GM12878 (cell line): ENCODE measurements at regions not wholly inside any gene's neighbourhood (a gene's known extent, or its start where the extent isn't known, plus 50 kb on each side); places are given as distances from the start of the nearest gene placed in this dataset.
A peak's percentile ranks its signal among the peaks of the same experiment; 100 is the strongest.

Experiments used
- ATAC-seq: fragments of 200-7000 bp; cut with Tn5 transposase; 3 replicates; pipeline ENCODE4 v1.9.1; 2020; ENCODE audit warnings: mild to moderate bottlenecking, moderate library complexity
- BruUV-seq: library from RNA; stranded (reverse); fragments of 400-500 nt; replicated peaks from 2 replicates; lab custom pipeline; 2021; lab: Mats Ljungman, UMichigan
- CTCF ChIA-PET: fragments of 300-600 bp; sonication (Branson Sonifier 250); formaldehyde crosslinking; extraction: SDS; loops from one replicate; lab custom pipeline; 2021; ENCODE audit warnings: inconsistent platforms; lab: Yijun Ruan, JAX
- POLR2A ChIA-PET: fragments of 350-600 bp; formaldehyde crosslinking; extraction: SDS; loops from one replicate; lab custom pipeline; 2021; ENCODE audit warnings: inconsistent platforms; lab: Charles Lee
- RAD21 ChIA-PET: fragments of 300-600 bp; sonication (Branson Sonifier 250); formaldehyde crosslinking; loops from one replicate; lab custom pipeline; 2023; ENCODE audit warnings: antibody characterized with exemption; ENCODE audit not compliant: unreplicated experiment; lab: Charles Lee
- SMC1A ChIA-PET: fragments of 300-600 bp; sonication (Branson Sonifier 250); formaldehyde crosslinking; loops from one replicate; lab custom pipeline; 2023; ENCODE audit not compliant: unreplicated experiment, uncharacterized antibody; lab: Charles Lee
- DNase-seq: peaks from one replicate; pipeline ENCODE4 v3.0.0-alpha.2; 2011; ENCODE audit warnings: low read depth, low spot score
- FAIRE-seq: peaks from 3 replicates; lab custom pipeline; 2011; peaks lifted over from hg19 to GRCh38; lab: Jason Lieb, UNC
- H2AFZ ChIP-seq: 2 replicates; pipeline ENCODE4 v1.6.0; 2011; ENCODE audit warnings: low read depth, low read length, control low read depth; ENCODE audit not compliant: control insufficient read depth
- H3K27ac ChIP-seq: 2 replicates; pipeline ENCODE4 v1.5.1; 2011; ENCODE audit warnings: control low read depth; ENCODE audit not compliant: control insufficient read depth, insufficient read depth
- H3K27me3 ChIP-seq, 2 experiments: replicated peaks in 1 of 2; 2 replicates each; pipeline versions ENCODE4 v1.6.0 to v1.6.1; 2011; ENCODE audit warnings: low read length in 1 of 2; ENCODE audit not compliant: control insufficient read depth in 2 of 2, insufficient read depth in 2 of 2
- H3K36me3 ChIP-seq, 2 experiments: 2 replicates each; pipeline ENCODE4 v1.5.1; 2011; ENCODE audit warnings: low read length in 1 of 2; ENCODE audit not compliant: control insufficient read depth in 2 of 2, insufficient read depth in 2 of 2
- H3K4me1 ChIP-seq: 2 replicates; pipeline ENCODE4 v1.6.1; 2011; ENCODE audit warnings: mild to moderate bottlenecking, low read length, moderate library complexity, mixed read lengths; ENCODE audit not compliant: control insufficient read depth, insufficient read depth
- H3K4me2 ChIP-seq: 2 replicates; pipeline ENCODE4 v1.6.0; 2011; ENCODE audit warnings: control low read depth; ENCODE audit not compliant: control insufficient read depth, insufficient read depth
- H3K4me3 ChIP-seq: fragments of 200-600 bp; sonication (generic); 2 replicates; pipeline ENCODE4 v1.5.1; 2016
- H3K79me2 ChIP-seq: 2 replicates; pipeline ENCODE4 v1.6.0; 2011; ENCODE audit warnings: low read length; ENCODE audit not compliant: control insufficient read depth, insufficient read depth
- H3K9ac ChIP-seq: 2 replicates; pipeline ENCODE4 v1.8.0; 2011; ENCODE audit warnings: low read length, control low read depth, mixed read lengths; ENCODE audit not compliant: control insufficient read depth, insufficient read depth
- H3K9me3 ChIP-seq: replicated peaks from 3 replicates; pipeline ENCODE4 v1.5.1; 2011; ENCODE audit warnings: mild to moderate bottlenecking, low read length; ENCODE audit not compliant: control insufficient read depth, insufficient read depth
- H4K20me1 ChIP-seq: 2 replicates; pipeline ENCODE4 v1.6.0; 2011; ENCODE audit not compliant: control insufficient read depth, insufficient read depth
- BMI1 ChIP-seq: fragments of 450-650 bp; IDR thresholded peaks from 2 replicates; pipeline ENCODE4 v1.6.1; 2016; ENCODE audit warnings: mild to moderate bottlenecking, moderate library complexity, borderline replicate concordance
- SMAD1 ChIP-seq: fragments of 450-650 bp; IDR thresholded peaks from 2 replicates; pipeline ENCODE4 v1.6.1; 2018; ENCODE audit warnings: mild to moderate bottlenecking, low read depth; ENCODE audit not compliant: partially characterized antibody
- STAT1 ChIP-seq: fragments of 450-650 bp; conservative IDR thresholded peaks from 2 replicates; pipeline ENCODE4 v1.6.1; 2014; ENCODE audit warnings: antibody characterized with exemption, mild to moderate bottlenecking
- ZNF274 ChIP-seq: IDR thresholded peaks from one replicate; pipeline ENCODE4 v1.8.0; 2011; ENCODE audit not compliant: insufficient read length, insufficient read depth
- WGBS: methylation state at CpG from one replicate; pipeline ENCODE4 v1.1.6; 2016; ENCODE audit warnings: low lambda C conversion rate; ENCODE audit not compliant: insufficient replicate concordance, insufficient coverage; ENCODE audit errors: missing lambda C conversion rate; 5-methylcytosine and 5-hydroxymethylcytosine counted together
- in situ Hi-C: fragments of 300-500 bp; cut with MboI; formaldehyde crosslinking; loops from 9 replicates; pipeline ENCODE4 v1.14.3; 2018; ENCODE audit warnings: mixed read lengths
- intact Hi-C: fragments of 100-400 bp; cut with micrococcal nuclease; formaldehyde crosslinking; loops from one replicate; pipeline ENCODE4 v1.14.2; 2022; ENCODE audit not compliant: unreplicated experiment
- TF ChIP-seq, protein P1 (sequence below): fragments of 150-350 bp; IDR thresholded peaks from 2 replicates; pipeline ENCODE4 v1.6.1; 2016; ENCODE audit warnings: low read depth, low read length
- TF ChIP-seq, protein P2 (sequence below): IDR thresholded peaks from 2 replicates; pipeline ENCODE4 v1.6.1; 2012; ENCODE audit warnings: low read depth, low read length, improper control_type of control experiment
- TF ChIP-seq, protein P3 (sequence below): fragments of 450-650 bp; IDR thresholded peaks from 2 replicates; pipeline ENCODE4 v1.6.1; 2016; ENCODE audit warnings: mild to moderate bottlenecking, moderate library complexity, borderline replicate concordance

DNA sequence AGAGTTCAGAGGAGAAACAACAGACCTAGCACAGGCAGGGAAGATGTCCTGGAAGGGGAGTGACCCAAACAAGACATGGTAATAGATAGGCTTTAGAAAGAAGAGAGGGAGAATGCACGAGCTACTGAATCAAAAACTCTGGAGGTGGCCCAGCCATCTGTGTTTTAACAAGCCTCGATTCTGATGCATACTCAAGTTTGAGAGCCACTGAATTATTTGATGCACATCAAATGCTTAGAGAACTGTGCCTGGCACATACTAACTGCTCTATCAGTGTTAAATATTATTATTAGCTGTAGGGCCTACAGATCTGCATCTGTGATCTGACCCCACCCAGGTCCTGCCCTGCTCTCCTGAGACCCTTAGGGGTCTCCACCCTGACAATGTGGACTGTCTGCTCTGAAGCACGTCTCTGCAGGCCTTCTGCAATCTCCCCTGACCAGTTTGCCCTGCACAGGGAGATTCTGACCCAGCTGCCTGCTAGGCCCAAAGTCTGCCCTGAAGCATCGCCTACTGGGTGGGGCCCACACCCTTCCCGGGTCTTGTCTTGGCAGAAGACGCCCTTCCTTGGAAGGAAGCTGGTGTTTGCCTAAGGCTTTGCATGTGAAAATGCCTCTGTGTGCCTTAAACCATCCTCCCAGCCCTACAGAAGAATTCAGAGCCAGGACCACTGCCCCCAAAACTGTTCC, 201.5 kb upstream of the KLF3 start (continued):
- TF ChIP-seq, protein P1, sequence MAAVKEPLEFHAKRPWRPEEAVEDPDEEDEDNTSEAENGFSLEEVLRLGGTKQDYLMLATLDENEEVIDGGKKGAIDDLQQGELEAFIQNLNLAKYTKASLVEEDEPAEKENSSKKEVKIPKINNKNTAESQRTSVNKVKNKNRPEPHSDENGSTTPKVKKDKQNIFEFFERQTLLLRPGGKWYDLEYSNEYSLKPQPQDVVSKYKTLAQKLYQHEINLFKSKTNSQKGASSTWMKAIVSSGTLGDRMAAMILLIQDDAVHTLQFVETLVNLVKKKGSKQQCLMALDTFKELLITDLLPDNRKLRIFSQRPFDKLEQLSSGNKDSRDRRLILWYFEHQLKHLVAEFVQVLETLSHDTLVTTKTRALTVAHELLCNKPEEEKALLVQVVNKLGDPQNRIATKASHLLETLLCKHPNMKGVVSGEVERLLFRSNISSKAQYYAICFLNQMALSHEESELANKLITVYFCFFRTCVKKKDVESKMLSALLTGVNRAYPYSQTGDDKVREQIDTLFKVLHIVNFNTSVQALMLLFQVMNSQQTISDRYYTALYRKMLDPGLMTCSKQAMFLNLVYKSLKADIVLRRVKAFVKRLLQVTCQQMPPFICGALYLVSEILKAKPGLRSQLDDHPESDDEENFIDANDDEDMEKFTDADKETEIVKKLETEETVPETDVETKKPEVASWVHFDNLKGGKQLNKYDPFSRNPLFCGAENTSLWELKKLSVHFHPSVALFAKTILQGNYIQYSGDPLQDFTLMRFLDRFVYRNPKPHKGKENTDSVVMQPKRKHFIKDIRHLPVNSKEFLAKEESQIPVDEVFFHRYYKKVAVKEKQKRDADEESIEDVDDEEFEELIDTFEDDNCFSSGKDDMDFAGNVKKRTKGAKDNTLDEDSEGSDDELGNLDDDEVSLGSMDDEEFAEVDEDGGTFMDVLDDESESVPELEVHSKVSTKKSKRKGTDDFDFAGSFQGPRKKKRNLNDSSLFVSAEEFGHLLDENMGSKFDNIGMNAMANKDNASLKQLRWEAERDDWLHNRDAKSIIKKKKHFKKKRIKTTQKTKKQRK = no peak
- TF ChIP-seq, protein P2, sequence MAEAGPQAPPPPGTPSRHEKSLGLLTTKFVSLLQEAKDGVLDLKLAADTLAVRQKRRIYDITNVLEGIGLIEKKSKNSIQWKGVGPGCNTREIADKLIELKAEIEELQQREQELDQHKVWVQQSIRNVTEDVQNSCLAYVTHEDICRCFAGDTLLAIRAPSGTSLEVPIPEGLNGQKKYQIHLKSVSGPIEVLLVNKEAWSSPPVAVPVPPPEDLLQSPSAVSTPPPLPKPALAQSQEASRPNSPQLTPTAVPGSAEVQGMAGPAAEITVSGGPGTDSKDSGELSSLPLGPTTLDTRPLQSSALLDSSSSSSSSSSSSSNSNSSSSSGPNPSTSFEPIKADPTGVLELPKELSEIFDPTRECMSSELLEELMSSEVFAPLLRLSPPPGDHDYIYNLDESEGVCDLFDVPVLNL = no peak
- no peak for TF ChIP-seq BMI1

DNA sequence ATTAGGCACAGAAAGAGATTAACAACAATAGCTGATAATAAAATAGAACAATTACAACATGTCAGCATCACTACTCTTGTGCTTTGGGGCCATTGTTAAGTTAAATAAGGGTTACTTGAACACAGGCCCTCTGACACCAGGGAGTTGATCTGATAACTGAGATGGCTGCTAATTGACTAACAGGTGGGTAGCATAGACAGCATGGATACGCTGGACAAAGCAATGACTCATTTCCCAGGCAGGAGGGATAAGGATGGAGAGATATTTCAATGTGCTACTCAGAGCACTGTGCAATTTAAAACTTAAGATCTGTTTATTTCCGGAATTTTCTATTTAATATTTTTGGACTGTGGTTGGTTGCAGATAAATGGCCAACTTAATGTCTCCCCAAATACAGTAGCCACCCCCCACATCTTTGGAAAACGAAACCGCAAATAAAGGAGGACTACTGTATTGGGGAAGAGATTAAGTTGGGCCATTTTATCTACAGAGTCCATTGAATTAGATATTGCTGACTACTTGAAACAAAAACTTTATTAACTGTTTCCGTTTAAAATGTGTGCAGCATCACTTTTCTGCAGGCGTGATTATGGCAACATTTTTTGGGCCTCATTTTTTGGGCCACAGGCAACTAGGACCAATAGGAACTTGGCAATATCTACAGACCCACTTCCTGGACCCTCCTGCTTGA, 200.6 kb upstream of the KLF3 start:
- ChIA-PET RAD21 (no interaction called here), SMC1A (no interaction called here), CTCF (no interaction called here)
- no peak overlapping the region for H2AFZ ChIP-seq
- ATAC-seq (no peak), FAIRE-seq (no peak), DNase-seq (no peak)
- BruUV-seq = no TSS peak
- H3K9ac ChIP-seq = no peak overlapping the region
- intact Hi-C loops = no loop called here
- in situ Hi-C loops = no loop called here
- no peaks in the 10 kb centered on the region for H3K27me3 ChIP-seq
- no peaks in the 10 kb centered on the region for H3K79me2 ChIP-seq
- H4K20me1 ChIP-seq = no peaks in the 10 kb centered on the region
- 81% methylated on average over 6 of the region's 6 CpGs for WGBS
- H3K9me3 ChIP-seq = no peaks in the 10 kb centered on the region; the same call in 1 of the 3 replicates
- H3K4me3 ChIP-seq = no peak overlapping the region
- 0 out of 2 replicates have a peak, but pooled peaks cover 4% of the 10 kb centered on the region for H3K4me1 ChIP-seq
- TF ChIP-seq ZNF274 (no peak), SMAD1 (no peak), STAT1 (no peak)
- TF ChIP-seq, protein P3, sequence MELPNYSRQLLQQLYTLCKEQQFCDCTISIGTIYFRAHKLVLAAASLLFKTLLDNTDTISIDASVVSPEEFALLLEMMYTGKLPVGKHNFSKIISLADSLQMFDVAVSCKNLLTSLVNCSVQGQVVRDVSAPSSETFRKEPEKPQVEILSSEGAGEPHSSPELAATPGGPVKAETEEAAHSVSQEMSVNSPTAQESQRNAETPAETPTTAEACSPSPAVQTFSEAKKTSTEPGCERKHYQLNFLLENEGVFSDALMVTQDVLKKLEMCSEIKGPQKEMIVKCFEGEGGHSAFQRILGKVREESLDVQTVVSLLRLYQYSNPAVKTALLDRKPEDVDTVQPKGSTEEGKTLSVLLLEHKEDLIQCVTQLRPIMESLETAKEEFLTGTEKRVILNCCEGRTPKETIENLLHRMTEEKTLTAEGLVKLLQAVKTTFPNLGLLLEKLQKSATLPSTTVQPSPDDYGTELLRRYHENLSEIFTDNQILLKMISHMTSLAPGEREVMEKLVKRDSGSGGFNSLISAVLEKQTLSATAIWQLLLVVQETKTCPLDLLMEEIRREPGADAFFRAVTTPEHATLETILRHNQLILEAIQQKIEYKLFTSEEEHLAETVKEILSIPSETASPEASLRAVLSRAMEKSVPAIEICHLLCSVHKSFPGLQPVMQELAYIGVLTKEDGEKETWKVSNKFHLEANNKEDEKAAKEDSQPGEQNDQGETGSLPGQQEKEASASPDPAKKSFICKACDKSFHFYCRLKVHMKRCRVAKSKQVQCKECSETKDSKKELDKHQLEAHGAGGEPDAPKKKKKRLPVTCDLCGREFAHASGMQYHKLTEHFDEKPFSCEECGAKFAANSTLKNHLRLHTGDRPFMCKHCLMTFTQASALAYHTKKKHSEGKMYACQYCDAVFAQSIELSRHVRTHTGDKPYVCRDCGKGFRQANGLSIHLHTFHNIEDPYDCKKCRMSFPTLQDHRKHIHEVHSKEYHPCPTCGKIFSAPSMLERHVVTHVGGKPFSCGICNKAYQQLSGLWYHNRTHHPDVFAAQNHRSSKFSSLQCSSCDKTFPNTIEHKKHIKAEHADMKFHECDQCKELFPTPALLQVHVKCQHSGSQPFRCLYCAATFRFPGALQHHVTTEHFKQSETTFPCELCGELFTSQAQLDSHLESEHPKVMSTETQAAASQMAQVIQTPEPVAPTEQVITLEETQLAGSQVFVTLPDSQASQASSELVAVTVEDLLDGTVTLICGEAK = 0 out of 2 replicates have a peak, but pooled peaks have one; percentile 25
- TF ChIP-seq, all 136 proteins: peak for 1
- Histone ChIP-seq H3K4me2 (no peak overlapping the region), H3K27ac (no peak overlapping the region), H3K36me3 (no peaks in the 10 kb centered on the region)
- POLR2A ChIA-PET = no interaction called here
